ENCODE measurements at regions not wholly inside any gene's neighbourhood (a gene's known extent, or its start where the extent isn't known, plus 50 kb on each side); places are given as distances from the start of the nearest gene placed in this dataset.
A peak's percentile ranks its signal among the peaks of the same experiment; 100 is the strongest.
"Not testable (repeated sequence)": the region's sequence is repeated elsewhere in the genome, so short reads cannot be mapped to it uniquely, and the experiment has no call there.

GRCh38 chr15:92796161-92796611 is 103.9 kb upstream of the CHD2 start:
- no peak overlapping the region for H3K27ac ChIP-seq
- H3K4me3 ChIP-seq, result no peak overlapping the region
- no peaks in the 10 kb centered on the region for H3K9me3 ChIP-seq
- in situ Hi-C loops (cut with MboI; ENCODE audit: low sequenced_read_pairs in 4 of 4) (loop anchor here (5.0 to 25.0 kb wide), 6 partner anchors 216 to 1329 kb away; no protein-coding TSS in a partner anchor), intact Hi-C loops (cut with DNase I; ENCODE audit: low total_unique reads) (no loop called here)
- no peaks in the 10 kb centered on the region for H3K27me3 ChIP-seq
- ATAC-seq, result no peak
- TF ChIP-seq, protein P1, sequence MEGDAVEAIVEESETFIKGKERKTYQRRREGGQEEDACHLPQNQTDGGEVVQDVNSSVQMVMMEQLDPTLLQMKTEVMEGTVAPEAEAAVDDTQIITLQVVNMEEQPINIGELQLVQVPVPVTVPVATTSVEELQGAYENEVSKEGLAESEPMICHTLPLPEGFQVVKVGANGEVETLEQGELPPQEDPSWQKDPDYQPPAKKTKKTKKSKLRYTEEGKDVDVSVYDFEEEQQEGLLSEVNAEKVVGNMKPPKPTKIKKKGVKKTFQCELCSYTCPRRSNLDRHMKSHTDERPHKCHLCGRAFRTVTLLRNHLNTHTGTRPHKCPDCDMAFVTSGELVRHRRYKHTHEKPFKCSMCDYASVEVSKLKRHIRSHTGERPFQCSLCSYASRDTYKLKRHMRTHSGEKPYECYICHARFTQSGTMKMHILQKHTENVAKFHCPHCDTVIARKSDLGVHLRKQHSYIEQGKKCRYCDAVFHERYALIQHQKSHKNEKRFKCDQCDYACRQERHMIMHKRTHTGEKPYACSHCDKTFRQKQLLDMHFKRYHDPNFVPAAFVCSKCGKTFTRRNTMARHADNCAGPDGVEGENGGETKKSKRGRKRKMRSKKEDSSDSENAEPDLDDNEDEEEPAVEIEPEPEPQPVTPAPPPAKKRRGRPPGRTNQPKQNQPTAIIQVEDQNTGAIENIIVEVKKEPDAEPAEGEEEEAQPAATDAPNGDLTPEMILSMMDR (IDR thresholded peaks at IDR 0.05 in 4 of 5, conservative IDR thresholded peaks at IDR 0.05 in 1 of 5), result no peak
- TF ChIP-seq POLR2A (IDR thresholded peaks at IDR 0.05), result no peak
- H3K4me1 ChIP-seq, result peaks cover 4 to 6% of the 10 kb centered on the region in 2 donors
- no peaks in the 10 kb centered on the region for H3K36me3 ChIP-seq
- DNase-seq, result no peak

GRCh38 chr15:92797168-92798052 is 102.7 kb upstream of the CHD2 start:
- Histone ChIP-seq H3K36me3 (no peaks in the 10 kb centered on the region), H3K4me1 (peaks cover 11 to 15% of the 10 kb centered on the region in 2 donors)

GRCh38 chr15:92800013-92800412 is 100.1 kb upstream of the CHD2 start:
- H3K27ac ChIP-seq, result peak overlapping the region in 1 of 4 donors; percentile 1
- no peak overlapping the region for H3K4me3 ChIP-seq
- H3K27me3 ChIP-seq, result no peaks in the 10 kb centered on the region
- ATAC-seq, result no peak
- no peak for TF ChIP-seq POLR2A (IDR thresholded peaks at IDR 0.05)
- TF ChIP-seq, protein P1 (IDR thresholded peaks at IDR 0.05 in 4 of 5, conservative IDR thresholded peaks at IDR 0.05 in 1 of 5), result no peak
- H3K9me3 ChIP-seq, result no peaks in the 10 kb centered on the region
- no peaks in the 10 kb centered on the region for H3K36me3 ChIP-seq
- in situ Hi-C loops (cut with MboI; ENCODE audit: low sequenced_read_pairs in 4 of 4) (loop anchor here in 3 of 4 donors (5.0 to 25.0 kb wide), 4 partner anchors 112 to 662 kb away; no protein-coding TSS in a partner anchor), intact Hi-C loops (cut with DNase I; ENCODE audit: low total_unique reads) (loop anchor here (5.0 kb wide), 2 partner anchors 287 to 417 kb away; partner anchors contain the start of gene RGMA)
- H3K4me1 ChIP-seq, result peaks cover 29 to 31% of the 10 kb centered on the region in 2 donors
- no peak for DNase-seq

More at GRCh38 chr15:92797168-92798052, 102.7 kb upstream of the CHD2 start:
- H3K4me3 ChIP-seq, result no peak overlapping the region
- DNase-seq (no peak), ATAC-seq (peak; percentile 68 to 80)
- intact Hi-C loops (cut with DNase I; ENCODE audit: low total_unique reads), result loop anchor here (1.0 kb wide), 1 partner anchor 1323 kb away; no protein-coding TSS in a partner anchor
- in situ Hi-C loops (cut with MboI; ENCODE audit: low sequenced_read_pairs in 4 of 4), result loop anchor here (5.0 to 25.0 kb wide), 6 partner anchors 215 to 1327 kb away; no protein-coding TSS in a partner anchor
- H3K27me3 ChIP-seq, result no peaks in the 10 kb centered on the region
- TF ChIP-seq, protein P1 (IDR thresholded peaks at IDR 0.05 in 4 of 5, conservative IDR thresholded peaks at IDR 0.05 in 1 of 5), result peak; percentile 75 to 84 (median 78)
- TF ChIP-seq POLR2A (IDR thresholded peaks at IDR 0.05), result no peak
- H3K9me3 ChIP-seq, result no peaks in the 10 kb centered on the region
- H3K27ac ChIP-seq, result peak overlapping the region; percentile 72 to 82 (median 79)

- in situ Hi-C loops (cut with MboI; ENCODE audit: low sequenced_read_pairs in 4 of 4), result loop anchor here in 3 of 4 donors (5.0 to 25.0 kb wide), 4 partner anchors 112 to 662 kb away; no protein-coding TSS in a partner anchor
- intact Hi-C loops (cut with DNase I; ENCODE audit: low total_unique reads), result loop anchor here (5.0 kb wide), 2 partner anchors 287 to 417 kb away; partner anchors contain the start of gene RGMA
Observed at GRCh38 chr15:92800416-92801055, 99.6 kb upstream of the CHD2 start.

DNA sequence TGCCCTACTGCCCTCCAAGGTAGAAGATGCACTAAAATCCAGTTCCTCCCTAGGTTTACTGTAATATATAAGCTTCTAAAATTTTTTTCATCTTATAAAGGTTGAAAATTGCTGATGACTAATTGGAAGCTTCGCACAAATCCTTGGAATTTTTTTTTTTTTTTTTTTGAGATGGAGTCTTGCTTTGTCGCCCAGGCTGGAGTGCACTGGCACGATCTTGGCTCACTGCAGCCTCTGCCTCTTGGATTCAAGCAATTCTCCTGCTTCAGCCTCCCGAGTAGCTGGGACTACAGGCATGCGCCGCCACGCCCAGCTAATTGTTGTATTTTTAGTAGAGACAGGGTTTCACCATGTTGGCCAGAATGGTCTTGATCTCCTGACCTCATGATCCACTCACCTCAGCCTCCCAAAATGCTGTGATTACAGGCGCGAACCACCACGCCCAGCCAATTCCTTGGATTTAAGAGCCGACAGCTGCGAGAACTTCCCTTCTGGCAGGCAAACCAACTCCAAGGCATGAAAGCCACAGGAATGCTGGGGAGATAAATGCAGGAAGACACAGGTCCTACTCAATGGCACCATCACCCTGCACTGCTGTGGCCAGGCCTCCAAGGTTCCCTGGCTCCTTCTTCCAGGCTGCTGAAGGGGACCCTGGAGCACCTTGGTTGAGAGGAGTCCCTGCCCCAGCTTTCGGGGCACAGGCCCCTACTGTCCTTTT is 98.9 kb upstream of the CHD2 start:
- H3K36me3 ChIP-seq, H3K27me3 ChIP-seq, H3K9me3 ChIP-seq, ATAC-seq, H3K4me3 ChIP-seq: not testable (repeated sequence)
- intact Hi-C loops (cut with DNase I; ENCODE audit: low total_unique reads) (loop anchor here (5.0 kb wide), 2 partner anchors 286 to 416 kb away; partner anchors contain the start of gene RGMA), in situ Hi-C loops (cut with MboI; ENCODE audit: low sequenced_read_pairs in 4 of 4) (loop anchor here in 3 of 4 donors (5.0 to 25.0 kb wide), 4 partner anchors 111 to 661 kb away; no protein-coding TSS in a partner anchor)
- H3K4me1 ChIP-seq, result peaks cover 33 to 37% of the 10 kb centered on the region in 2 donors
- peak overlapping the region; percentile 97 to 99 (median 98) for H3K27ac ChIP-seq
- peak in 1 of 2 donors; percentile 63 for DNase-seq

More at GRCh38 chr15:92800416-92801055, 99.6 kb upstream of the CHD2 start:
- ATAC-seq, H3K9me3 ChIP-seq, H3K27me3 ChIP-seq, DNase-seq, H3K36me3 ChIP-seq, H3K4me3 ChIP-seq: not testable (repeated sequence)
- H3K27ac ChIP-seq, result peak overlapping the region in 2 of 4 donors; percentile 97 to 99
- peaks cover 33 to 36% of the 10 kb centered on the region in 2 donors for H3K4me1 ChIP-seq

Measured in gastrocnemius medialis (tissue), 4 donors.